Stomach (tissue), 8 donors: ENCODE measurements at regions not wholly inside any gene's neighbourhood (a gene's known extent, or its start where the extent isn't known, plus 50 kb on each side); places are given as distances from the start of the nearest gene placed in this dataset.

ENCODE experiments used
- DNase-seq, 2 donors: peaks; one replicate each; pipeline versions ENCODE4 v3.0.0 to v3.0.0-alpha.2; 2013 to 2019
- H3K27ac ChIP-seq, 5 donors: fragments of 200-600 bp in 4 of 5; sonication (generic) in 4 of 5; one replicate each; pipeline ENCODE4 v1.5.1; 2013 to 2019; ENCODE audit warnings: mild to moderate bottlenecking in 1 of 5, moderate library complexity in 1 of 5
- H3K27me3 ChIP-seq, 3 donors: fragments of 200-600 bp; sonication (generic); one replicate each; pipeline ENCODE4 v1.5.1; 2017 to 2019; ENCODE audit warnings: mixed run types in 1 of 3
- H3K36me3 ChIP-seq, 4 donors: fragments of 200-600 bp; sonication (generic); 1 replicate in 3 of 4; 2 replicates in 1 of 4; pipeline ENCODE4 v1.5.1; 2016 to 2019
- H3K4me1 ChIP-seq, 4 donors: fragments of 200-600 bp; sonication (generic); one replicate each; pipeline ENCODE4 v1.5.1; 2016 to 2019
- H3K4me3 ChIP-seq, 4 donors: fragments of 200-600 bp; sonication (generic) in 3 of 4; one replicate each; pipeline ENCODE4 v1.5.1; 2016 to 2019; ENCODE audit warnings: mild to moderate bottlenecking in 1 of 4
- H3K9me3 ChIP-seq, 4 donors: fragments of 200-600 bp; sonication (generic); one replicate each; pipeline ENCODE4 v1.5.1; 2016 to 2019
- EP300 ChIP-seq: sonication (generic); formaldehyde crosslinking; IDR thresholded peaks from one replicate; pipeline ENCODE4 v1.6.1; 2017; ENCODE audit warnings: antibody characterized with exemption
- POLR2A ChIP-seq, 4 donors: fragments of 450-650 bp; IDR thresholded peaks; one replicate each; pipeline ENCODE4 v1.6.1; 2016; ENCODE audit warnings: antibody characterized with exemption in 4 of 4, control low read depth in 2 of 4, mild to moderate bottlenecking in 1 of 4, moderate library complexity in 1 of 4
- POLR2AphosphoS5 ChIP-seq, 3 donors: sonication (generic); formaldehyde crosslinking; IDR thresholded peaks; one replicate each; pipeline ENCODE4 v1.6.1; 2016; ENCODE audit warnings: antibody characterized with exemption in 3 of 3
- WGBS, 5 donors: extraction: QIAGEN DNeasy Blood & Tissue Kit in 3 of 5; methylation state at CpG; one replicate each; pipeline versions ENCODE4 v1.1.5 to v1.1.7; 2013 to 2018; 5-methylcytosine and 5-hydroxymethylcytosine counted together
- intact Hi-C: fragments of 100-400 bp; cut with DNase I; formaldehyde crosslinking; loops from one replicate; pipeline ENCODE4 v1.15.1; 2023; ENCODE audit warnings: low total_unique reads
- TF ChIP-seq, protein P1 (sequence below), 7 experiments: fragments of 450-650 bp in 4 of 7; fragments of 200-600 bp in 3 of 7; sonication (generic) in 3 of 7; IDR thresholded peaks; one replicate each; pipeline ENCODE4 v1.5.1; 2016 to 2019; ENCODE audit warnings: antibody characterized with exemption in 7 of 7, control low read depth in 2 of 7, mild to moderate bottlenecking in 1 of 7
- donor health status: healthy with polysubstance abuse.
- donor health status: Bipolar disorder and iron deficiency.
- donor health status: healthy.

DNA sequence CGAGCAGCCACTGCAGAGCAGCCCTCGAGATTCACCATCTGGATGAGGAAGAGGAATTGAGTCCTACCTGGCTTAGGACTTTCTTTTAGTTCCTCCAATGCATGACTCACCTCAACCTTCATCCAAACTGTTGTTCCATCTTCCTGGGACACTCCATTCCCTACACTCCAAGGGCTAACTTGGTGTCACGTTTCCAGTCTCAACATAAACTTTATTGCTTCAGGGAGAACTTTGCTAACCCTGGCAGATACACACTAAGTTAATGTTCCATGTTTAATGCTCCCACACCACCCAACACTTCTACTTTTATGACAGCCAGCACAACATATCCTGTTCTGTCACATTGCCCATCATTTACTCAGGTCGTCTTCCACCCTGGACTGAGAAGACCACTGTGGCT is 164.4 kb downstream of the RBM26 start:
- Histone ChIP-seq H3K27me3 (no peaks in the 10 kb centered on the region), H3K27ac (no peak overlapping the region), H3K9me3 (no peaks in the 10 kb centered on the region), H3K4me1 (no peaks in the 10 kb centered on the region), H3K36me3 (no peaks in the 10 kb centered on the region), H3K4me3 (no peak overlapping the region)
- no peak for DNase-seq
- WGBS, 5 donors = 62 to 70% (median 66%) methylated on average over 4 of the region's 4 CpGs
- TF ChIP-seq EP300 (no peak), POLR2AphosphoS5 (IDR thresholded peaks at IDR 0.05) (no peak), POLR2A (IDR thresholded peaks at IDR 0.05) (no peak)
- TF ChIP-seq, protein P1, sequence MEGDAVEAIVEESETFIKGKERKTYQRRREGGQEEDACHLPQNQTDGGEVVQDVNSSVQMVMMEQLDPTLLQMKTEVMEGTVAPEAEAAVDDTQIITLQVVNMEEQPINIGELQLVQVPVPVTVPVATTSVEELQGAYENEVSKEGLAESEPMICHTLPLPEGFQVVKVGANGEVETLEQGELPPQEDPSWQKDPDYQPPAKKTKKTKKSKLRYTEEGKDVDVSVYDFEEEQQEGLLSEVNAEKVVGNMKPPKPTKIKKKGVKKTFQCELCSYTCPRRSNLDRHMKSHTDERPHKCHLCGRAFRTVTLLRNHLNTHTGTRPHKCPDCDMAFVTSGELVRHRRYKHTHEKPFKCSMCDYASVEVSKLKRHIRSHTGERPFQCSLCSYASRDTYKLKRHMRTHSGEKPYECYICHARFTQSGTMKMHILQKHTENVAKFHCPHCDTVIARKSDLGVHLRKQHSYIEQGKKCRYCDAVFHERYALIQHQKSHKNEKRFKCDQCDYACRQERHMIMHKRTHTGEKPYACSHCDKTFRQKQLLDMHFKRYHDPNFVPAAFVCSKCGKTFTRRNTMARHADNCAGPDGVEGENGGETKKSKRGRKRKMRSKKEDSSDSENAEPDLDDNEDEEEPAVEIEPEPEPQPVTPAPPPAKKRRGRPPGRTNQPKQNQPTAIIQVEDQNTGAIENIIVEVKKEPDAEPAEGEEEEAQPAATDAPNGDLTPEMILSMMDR (IDR thresholded peaks at IDR 0.05) = no peak
- intact Hi-C loops = no loop called here

DNA sequence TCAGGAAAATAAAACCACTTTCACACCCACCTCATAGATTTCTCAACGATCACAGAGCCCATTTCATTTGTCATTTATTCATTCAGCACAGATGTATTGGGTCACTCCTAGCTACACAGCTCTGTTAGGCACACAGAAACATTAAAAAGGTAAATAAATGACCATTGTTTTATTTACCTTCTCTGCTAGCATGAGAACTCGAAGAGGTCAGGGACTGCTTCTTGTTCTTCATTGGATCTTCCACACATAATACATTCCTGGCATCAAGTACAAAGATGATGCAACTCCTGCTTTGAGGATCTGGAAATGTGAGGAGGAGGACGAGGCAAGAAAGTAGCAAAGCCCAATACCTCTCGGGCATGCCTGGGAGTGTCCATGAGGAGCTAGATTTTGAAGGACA is 168.1 kb downstream of the RBM26 start:
- Histone ChIP-seq H3K36me3 (no peaks in the 10 kb centered on the region), H3K4me1 (no peaks in the 10 kb centered on the region), H3K27me3 (no peaks in the 10 kb centered on the region), H3K27ac (no peak overlapping the region), H3K9me3 (no peaks in the 10 kb centered on the region), H3K4me3 (no peak overlapping the region)
- TF ChIP-seq POLR2AphosphoS5 (IDR thresholded peaks at IDR 0.05) (no peak), POLR2A (IDR thresholded peaks at IDR 0.05) (no peak), EP300 (no peak)
- TF ChIP-seq, protein P1 (IDR thresholded peaks at IDR 0.05) = no peak
- 48 to 63% (median 56%) methylated on average over 4 of the region's 4 CpGs for WGBS, 5 donors
- intact Hi-C loops = no loop called here
- DNase-seq = no peak

DNA sequence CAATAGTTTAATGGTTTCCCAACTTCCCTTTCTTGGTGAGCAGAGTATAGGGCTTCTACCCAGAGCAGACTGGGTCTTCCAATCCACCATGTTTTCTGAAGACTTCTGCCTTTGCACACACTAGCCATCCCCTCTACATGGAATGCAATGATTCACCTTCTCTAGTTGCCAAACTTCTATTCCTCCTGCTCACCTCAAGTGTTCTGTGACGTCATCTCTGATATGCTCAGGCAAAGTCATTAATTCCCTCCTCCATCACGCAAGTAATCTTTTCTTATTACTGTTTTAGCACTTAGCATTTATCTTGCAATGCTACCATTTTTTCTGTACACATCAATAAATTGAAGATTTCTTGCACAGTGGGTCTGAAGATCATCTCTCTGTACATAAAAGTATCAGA is 174.2 kb downstream of the RBM26 start:
- H3K9me3 ChIP-seq = no peaks in the 10 kb centered on the region
- 76 to 92% (median 81%) methylated on average over 2 of the region's 2 CpGs for WGBS, 5 donors
- no peak overlapping the region for H3K4me3 ChIP-seq
- H3K4me1 ChIP-seq = no peaks in the 10 kb centered on the region
- DNase-seq = no peak
- TF ChIP-seq, protein P1 (IDR thresholded peaks at IDR 0.05) = no peak
- TF ChIP-seq EP300 (no peak), POLR2A (IDR thresholded peaks at IDR 0.05) (no peak), POLR2AphosphoS5 (IDR thresholded peaks at IDR 0.05) (no peak)
- no peaks in the 10 kb centered on the region for H3K36me3 ChIP-seq
- no peaks in the 10 kb centered on the region for H3K27me3 ChIP-seq
- intact Hi-C loops = no loop called here
- H3K27ac ChIP-seq = no peak overlapping the region

DNA sequence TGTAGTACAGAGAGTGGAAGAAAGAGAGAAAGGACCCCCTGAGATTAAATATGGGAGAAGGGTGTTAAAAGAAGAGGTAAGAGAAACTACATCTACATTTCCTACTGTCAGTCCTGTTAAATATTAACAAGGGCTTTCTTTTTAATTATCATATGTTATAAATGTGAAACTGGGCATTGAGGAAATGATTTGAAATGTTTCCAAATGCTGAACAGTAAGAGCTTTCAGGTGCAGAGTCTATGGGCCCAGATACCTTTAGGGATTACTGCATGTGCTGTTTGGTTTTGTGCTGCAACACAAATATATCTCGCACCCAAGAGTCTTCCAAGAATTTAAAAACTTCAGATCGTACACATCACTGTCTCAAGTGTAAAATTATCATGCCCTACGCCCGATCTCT is 176.3 kb downstream of the RBM26 start:
- H3K4me1 ChIP-seq = no peaks in the 10 kb centered on the region

More for the DNA sequence above, 176.3 kb downstream of the RBM26 start:
- no peak for DNase-seq
- intact Hi-C loops = no loop called here
- H3K36me3 ChIP-seq = no peaks in the 10 kb centered on the region
- no peaks in the 10 kb centered on the region for H3K27me3 ChIP-seq
- 49 to 64% (median 51%) methylated on average over 4 of the region's 4 CpGs for WGBS, 5 donors
- no peaks in the 10 kb centered on the region for H3K9me3 ChIP-seq
- no peak overlapping the region for H3K27ac ChIP-seq
- TF ChIP-seq, protein P1 (IDR thresholded peaks at IDR 0.05) = no peak
- no peak for TF ChIP-seq EP300
- TF ChIP-seq POLR2AphosphoS5 (IDR thresholded peaks at IDR 0.05) = no peak
- TF ChIP-seq POLR2A (IDR thresholded peaks at IDR 0.05) = no peak
- no peak overlapping the region for H3K4me3 ChIP-seq
